ENCODE measurements at regions not wholly inside any gene's neighbourhood (a gene's known extent, or its start where the extent isn't known, plus 50 kb on each side); places are given as distances from the start of the nearest gene placed in this dataset.

DNA sequence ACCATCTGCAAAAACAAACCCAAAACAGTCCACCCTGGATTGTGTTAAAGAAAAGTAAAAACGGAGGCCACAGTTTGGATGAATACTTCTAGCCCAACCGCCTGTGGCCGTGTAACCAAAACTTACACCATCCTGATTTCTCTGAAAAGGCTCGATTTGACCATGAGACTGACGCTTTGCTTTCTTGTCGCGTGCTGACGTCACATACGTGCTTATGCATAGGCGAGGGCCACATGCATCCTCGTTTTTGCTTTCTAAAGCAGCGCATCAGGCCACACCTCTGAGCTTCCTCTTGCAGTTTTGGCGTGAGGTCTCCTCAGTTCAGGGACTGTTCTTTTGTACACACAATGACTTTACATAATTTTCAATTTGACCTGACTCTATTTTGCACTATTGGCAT is 526.6 kb downstream of the GLRX3 start:
- H3K4me3 ChIP-seq, result no peak overlapping the region
- no peak for TF ChIP-seq CTCF (IDR thresholded peaks at IDR 0.05)
- no peak overlapping the region for H3K27ac ChIP-seq
- no peak for DNase-seq (ENCODE audit: low spot score in 2 of 2)
- no peaks in the 10 kb centered on the region for H3K9me3 ChIP-seq
- intact Hi-C loops (cut with DNase I), result no loop called here
- H3K27me3 ChIP-seq, result no peaks in the 10 kb centered on the region
- no peaks in the 10 kb centered on the region for H3K4me1 ChIP-seq
- no peaks in the 10 kb centered on the region for H3K36me3 ChIP-seq

- H3K27ac ChIP-seq, result no peak overlapping the region
- H3K4me1 ChIP-seq, result no peaks in the 10 kb centered on the region
- no peaks in the 10 kb centered on the region for H3K27me3 ChIP-seq
- no peaks in the 10 kb centered on the region for H3K36me3 ChIP-seq
- TF ChIP-seq CTCF (IDR thresholded peaks at IDR 0.05), result no peak
- H3K4me3 ChIP-seq, result no peak overlapping the region
- H3K9me3 ChIP-seq, result no peaks in the 10 kb centered on the region
- no peak for DNase-seq (ENCODE audit: low spot score in 2 of 2)
- intact Hi-C loops (cut with DNase I), result no loop called here
These were observed 528.3 kb downstream of the GLRX3 start for GRCh38 chr10:130664526-130664925.

- Histone ChIP-seq H3K36me3 (no peaks in the 10 kb centered on the region), H3K27ac (no peak overlapping the region), H3K27me3 (no peaks in the 10 kb centered on the region), H3K4me3 (no peak overlapping the region), H3K4me1 (no peaks in the 10 kb centered on the region), H3K9me3 (no peaks in the 10 kb centered on the region)
- DNase-seq (ENCODE audit: low spot score in 2 of 2), result no peak
- intact Hi-C loops (cut with DNase I), result no loop called here
- TF ChIP-seq CTCF (IDR thresholded peaks at IDR 0.05), result no peak
These were observed 530.0 kb downstream of the GLRX3 start for GRCh38 chr10:130666215-130666614.

DNA sequence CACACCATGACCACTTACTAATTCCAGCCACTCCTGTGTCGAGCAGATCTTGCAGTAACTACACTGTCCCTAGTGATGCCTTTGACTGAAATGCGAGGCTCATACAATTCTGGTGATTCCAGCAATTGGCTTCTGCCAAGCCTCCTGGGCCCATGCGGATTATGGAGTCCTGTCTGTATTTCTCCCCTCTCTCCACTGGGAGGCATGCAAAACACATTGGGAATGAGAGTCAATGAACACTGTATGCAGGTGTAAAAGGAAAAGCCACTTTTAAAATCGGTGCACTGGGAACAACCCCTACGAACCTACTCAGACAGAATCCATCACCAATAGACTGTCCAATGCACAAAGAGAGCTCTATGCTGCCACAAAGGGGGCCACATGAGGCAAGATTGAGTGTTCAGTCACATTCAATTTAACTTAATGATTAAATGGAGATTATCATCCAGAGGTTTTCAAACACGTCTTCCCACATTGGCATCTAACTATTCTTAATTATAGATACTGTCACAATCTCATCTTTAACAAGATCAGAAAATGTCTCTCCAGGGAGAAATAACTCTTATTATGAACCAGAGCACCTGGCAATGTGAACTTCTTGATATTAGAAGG is 550.6 kb downstream of the GLRX3 start:
- no peaks in the 10 kb centered on the region for H3K36me3 ChIP-seq
- no peaks in the 10 kb centered on the region for H3K9me3 ChIP-seq
- DNase-seq (ENCODE audit: low spot score in 2 of 2), result no peak
- no peak for TF ChIP-seq CTCF (IDR thresholded peaks at IDR 0.05)
- H3K27me3 ChIP-seq, result no peaks in the 10 kb centered on the region
- no peaks in the 10 kb centered on the region for H3K4me1 ChIP-seq
- H3K4me3 ChIP-seq, result no peak overlapping the region
- intact Hi-C loops (cut with DNase I), result no loop called here
- no peak overlapping the region for H3K27ac ChIP-seq

DNA sequence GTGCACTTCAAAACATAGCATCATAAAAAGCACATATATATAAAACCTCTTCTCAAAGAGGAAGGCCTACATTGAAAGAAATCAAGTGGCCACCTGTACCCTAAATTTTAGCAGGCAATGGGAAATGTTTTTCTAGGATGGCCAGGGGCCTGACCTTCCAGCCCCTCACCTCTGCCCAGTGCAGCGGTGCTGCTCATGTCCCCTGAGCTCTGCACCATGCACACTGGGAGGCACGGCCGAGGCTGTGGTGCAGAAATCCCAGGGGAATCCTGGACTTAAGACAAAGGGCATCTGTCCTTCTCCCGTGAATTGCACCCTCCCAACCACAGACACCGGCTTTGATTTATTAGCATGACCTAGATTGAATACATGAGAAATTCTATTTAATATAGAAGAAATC is 551.4 kb downstream of the GLRX3 start:
- intact Hi-C loops (cut with DNase I), result no loop called here
- Histone ChIP-seq H3K4me1 (no peaks in the 10 kb centered on the region), H3K36me3 (no peaks in the 10 kb centered on the region), H3K27me3 (no peaks in the 10 kb centered on the region), H3K27ac (no peak overlapping the region), H3K9me3 (no peaks in the 10 kb centered on the region), H3K4me3 (no peak overlapping the region)
- TF ChIP-seq CTCF (IDR thresholded peaks at IDR 0.05), result no peak
- no peak for DNase-seq (ENCODE audit: low spot score in 2 of 2)

Measured in ascending aorta (tissue), 2 donors.